ENCODE measurements at regions not wholly inside any gene's neighbourhood (a gene's known extent, or its start where the extent isn't known, plus 50 kb on each side); places are given as distances from the start of the nearest gene placed in this dataset.
"Not testable (repeated sequence)": the region's sequence is repeated elsewhere in the genome, so short reads cannot be mapped to it uniquely, and the experiment has no call there.

DNA sequence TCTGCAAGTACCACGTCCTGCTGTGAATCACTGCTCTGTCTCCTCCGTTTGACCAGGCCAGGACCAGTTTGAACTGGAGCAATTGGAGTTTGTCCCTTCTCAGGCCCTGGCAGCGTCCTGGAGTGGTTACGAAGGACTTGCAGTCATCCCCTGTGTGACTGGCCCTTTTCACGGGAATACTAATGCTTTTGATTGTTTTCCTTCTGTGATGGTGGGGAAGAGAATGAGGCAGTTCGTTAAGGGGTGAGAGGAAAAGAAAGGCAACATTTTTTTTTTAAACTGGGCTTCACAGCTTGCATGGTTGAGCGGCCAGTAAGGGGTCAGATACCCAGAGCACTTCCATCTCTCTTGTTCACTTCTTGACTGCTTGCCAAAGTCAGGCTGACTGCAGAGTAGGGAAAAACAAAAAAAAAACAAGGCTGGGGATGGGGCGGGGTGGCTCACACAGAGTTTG lies 153.5 kb upstream of the STK32A start:
- DNase-seq (ENCODE audit: low spot score), result peak; percentile 94

DNA sequence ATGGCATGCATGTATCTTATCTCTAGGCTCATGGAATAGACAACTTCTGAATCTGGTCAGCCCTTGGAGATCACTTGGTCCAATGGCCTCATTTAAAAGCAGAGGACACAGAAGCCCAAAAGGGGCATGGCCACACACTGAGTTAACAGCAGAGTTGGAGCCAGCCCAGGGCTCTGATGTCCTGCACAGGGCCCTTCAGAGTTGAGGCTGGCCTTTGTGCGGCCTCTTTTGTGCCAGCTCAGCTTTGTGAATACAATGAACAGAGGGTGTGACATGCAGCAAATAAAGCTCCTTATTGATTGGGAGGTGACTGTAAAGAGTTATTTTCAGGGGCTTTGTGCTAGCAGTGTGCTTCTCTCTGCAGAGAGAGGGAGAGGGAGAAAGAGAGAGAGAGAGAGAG lies 150.1 kb upstream of the STK32A start:
- DNase-seq (ENCODE audit: low spot score), result peak; percentile 94

DNA sequence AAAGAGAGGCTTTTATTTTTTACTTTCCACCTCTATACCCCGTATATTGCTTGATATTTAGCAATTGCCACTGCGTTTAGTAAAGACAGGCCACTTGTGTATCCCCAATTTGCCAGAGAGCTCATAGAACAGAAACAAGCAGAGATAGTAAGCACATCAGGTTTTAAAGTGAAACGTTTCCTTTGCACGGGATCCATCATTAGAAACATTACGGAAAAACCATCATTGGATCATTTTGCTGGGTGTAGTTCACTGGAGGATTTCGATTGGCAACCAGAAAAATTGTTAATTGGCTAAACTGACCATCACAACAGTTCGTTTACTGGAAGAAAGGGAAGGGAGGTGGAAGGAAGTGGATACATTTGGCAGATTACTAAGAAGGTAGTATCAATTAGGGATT lies 149.4 kb upstream of the STK32A start:
- no peak for DNase-seq (ENCODE audit: low spot score)

DNA sequence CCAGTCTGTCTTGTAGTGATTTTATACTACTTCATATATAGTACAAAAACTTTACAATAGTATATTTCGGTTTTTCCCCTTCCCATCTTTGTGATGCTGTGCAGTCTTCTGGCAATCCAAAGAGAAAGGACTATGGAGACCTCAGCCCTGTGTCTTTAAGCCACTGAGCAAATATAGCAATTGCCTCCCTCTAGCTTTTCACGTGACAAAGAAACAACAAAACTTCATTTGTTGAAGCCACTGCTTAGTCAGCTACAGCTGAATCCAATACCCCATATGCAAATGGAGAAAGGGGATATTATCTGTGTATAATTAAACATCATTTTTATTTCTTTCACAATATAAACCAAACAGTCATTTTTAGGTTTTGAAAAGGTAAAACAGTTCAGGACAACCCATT lies 142.8 kb upstream of the STK32A start:
- peak; percentile 79 for DNase-seq (ENCODE audit: low spot score)

DNA sequence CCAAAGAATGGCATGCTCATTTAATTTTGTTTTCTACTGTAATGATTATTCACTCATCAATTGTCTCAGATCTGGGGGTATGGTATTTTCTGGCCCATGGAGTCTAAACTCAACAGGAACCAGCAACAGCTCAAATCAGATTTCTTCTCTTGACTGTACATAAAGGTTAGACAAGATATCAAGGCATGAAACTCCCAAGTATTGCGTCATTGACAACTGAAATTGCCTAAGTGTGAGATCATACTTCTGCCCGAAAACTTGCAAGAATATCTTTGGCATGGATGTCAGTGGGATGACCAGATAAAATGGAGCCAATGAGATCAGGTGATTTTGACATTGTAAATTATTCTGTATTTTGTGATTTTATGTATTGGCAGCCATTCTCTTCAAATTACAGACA lies 141.7 kb upstream of the STK32A start:
- no peak for DNase-seq (ENCODE audit: low spot score)

DNA sequence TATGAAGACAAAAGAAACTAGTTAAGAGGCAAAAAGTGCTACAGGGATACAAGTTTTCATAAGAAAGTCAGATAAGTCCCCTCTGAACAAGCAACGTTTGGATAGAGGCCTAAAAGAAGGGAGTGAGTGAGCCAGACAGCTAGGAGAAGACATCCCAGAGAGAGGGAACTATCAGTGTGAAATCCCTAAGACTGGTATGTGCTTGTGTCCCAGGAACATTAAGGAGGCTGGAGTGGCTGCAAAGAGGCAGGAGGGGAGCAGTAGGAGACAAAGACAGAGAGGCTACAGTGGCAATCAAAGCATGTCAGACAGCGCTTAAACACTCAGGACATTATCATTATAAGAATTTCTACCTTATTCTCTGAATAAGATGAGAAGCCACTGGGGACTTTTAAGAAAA lies 139.1 kb upstream of the STK32A start:
- DNase-seq (ENCODE audit: low spot score), result no peak

DNA sequence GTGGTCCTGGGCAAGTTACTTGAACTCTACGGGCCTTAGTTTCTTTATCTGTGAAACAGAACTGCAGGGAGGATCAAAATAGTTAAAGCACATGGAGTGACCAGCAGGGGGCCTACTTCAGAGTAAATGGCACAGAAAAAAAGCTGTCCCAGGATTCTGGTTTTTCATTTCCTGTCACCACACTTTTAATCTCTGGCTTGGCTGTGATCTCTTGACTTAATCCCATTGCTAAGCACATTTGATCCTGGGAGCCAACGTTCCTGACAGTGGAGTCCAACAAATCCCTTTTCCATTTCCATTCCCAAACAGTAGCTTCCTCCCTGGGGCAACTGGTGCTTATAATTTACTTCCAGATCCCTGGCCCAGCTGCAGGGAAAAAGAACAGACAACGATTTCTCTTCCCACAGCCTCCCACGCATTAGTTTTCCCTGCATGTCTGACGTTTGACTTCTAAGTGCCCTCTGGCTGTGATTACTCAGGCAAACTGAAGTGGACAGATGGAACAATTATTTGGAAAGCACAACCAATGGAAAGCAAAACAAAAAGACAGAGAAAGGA lies 136.5 kb upstream of the STK32A start:
- no peak for DNase-seq (ENCODE audit: low spot score)

DNA sequence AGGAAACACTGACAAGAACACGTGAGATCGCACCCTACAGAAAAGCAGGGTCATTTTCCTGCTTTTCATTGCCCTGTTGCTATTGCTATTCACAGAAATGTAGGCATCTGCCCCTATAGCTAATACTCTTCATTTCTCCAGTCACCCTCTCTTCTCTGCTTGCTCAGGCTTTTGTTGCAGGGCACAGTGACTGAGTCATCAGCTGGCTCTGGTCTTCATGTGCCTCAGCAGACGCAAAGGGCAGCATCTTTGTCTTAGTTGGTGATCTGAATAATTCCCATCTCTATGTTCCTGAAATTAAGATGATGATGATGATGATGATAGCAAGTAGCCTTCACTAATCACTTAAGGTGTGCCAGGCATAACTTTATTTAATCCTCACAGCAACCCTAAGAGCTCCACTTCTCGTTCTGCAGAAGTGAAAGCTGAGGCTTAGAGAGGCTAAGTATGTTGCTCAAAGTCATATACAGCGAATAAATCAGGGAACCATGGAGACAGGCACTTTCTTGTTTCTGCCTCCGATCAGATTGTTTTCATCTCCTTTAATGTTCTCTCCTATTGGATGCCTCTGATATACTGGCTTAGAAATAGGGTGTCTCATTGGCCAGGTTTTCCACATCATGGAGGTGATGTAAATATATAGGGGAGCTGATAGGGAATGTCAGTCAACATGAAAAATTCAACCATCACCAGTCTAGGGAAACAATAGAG lies 133.0 kb upstream of the STK32A start:
- DNase-seq (ENCODE audit: low spot score), result no peak

DNA sequence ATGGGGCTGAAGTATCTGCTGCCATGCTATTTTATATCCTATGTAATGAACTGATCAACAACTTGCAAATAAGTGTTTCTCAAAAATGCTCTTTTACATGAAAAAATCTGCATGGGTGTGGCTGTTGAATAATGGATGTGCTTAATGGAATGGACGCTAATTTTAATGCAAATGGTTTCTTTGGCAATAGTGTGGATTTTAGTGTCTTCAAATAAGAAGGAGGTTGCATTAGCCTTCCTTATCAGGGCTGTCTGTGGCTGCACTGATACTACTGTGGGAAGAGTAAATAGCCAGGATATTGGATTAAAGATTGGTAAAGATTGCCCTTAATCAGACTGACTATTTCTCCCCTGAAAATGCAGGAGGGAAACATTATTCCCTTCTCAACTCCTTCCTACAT lies 121.9 kb upstream of the STK32A start:
- DNase-seq (ENCODE audit: low spot score), result no peak

DNA sequence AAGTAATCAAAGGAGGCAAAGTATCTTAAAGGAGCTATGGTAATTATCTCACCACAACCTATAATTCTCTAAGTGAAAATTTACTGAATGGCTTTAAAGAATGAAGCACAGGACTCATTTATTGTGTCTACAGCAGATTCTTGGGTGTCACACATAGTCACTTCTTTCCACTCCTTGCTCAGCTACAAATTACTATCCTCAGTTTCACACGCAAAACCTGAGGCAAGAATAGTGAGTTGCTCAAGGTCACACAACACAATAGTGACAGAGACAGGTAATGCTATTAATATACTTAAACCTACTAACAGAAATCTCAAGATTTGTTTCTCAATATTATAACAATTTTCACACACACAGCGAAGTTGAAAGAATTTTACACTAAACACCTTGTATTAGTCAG lies 120.9 kb upstream of the STK32A start:
- no peak for DNase-seq (ENCODE audit: low spot score)

DNA sequence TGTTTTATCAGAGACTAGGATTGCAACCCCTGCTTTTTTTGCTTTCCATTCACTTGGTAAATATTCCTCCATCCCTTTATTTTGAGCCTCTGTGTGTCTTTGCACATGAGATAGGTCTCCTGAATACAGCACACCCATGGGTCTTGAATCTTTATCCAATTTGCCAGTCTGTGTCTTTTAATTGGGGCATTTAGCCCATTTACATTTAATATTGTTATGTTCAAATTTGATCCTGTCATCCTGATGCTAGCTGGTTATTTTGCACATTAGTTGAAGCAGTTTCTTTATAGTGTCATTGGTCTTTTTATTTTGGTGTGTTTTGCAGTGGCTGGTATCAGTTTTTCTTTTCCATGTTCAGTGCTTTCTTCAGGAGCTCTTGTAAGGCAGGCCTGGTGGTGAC lies 95.1 kb upstream of the STK32A start:
- not testable (repeated sequence) for DNase-seq (ENCODE audit: low spot score)

DNA sequence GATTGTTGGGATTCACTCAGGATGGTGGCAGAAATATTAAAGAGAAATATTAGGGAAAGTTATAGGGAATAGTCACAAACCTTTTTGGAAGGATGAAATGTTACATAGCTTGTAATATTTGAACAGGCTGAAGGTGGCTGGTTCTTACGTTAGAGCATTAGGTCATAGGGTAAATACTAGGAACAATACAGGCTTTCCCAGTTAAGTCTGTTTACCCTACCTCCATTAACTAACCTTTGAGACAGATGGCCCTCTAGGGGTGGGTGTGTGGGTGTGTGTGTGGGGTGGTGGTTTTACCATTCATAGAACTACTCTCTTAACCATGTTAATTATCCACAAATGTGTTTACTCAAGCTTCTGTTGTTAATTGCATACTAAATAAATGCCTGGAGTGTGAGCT lies 94.3 kb upstream of the STK32A start:
- DNase-seq (ENCODE audit: low spot score), result no peak

DNA sequence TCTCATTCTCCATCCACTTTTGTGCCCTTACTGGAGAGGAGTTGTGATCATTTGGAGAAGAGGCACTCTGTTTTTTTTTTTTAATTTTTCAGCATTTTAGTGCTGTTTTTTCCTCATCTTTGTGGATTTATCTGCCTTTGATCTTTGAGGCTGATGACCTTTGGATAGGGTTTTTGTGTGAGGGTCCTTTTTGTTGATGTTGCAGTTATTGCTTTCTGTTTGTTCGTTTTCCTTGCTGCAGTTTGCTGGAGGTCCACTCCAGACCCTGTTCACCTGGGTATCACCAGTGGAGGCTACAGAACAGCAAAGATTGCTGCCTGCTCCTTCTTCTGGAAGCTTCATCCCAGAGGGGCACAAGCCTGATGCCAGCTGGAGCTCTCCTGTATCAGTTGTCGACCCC lies 93.2 kb upstream of the STK32A start:
- DNase-seq (ENCODE audit: low spot score), result not testable (repeated sequence)

DNA sequence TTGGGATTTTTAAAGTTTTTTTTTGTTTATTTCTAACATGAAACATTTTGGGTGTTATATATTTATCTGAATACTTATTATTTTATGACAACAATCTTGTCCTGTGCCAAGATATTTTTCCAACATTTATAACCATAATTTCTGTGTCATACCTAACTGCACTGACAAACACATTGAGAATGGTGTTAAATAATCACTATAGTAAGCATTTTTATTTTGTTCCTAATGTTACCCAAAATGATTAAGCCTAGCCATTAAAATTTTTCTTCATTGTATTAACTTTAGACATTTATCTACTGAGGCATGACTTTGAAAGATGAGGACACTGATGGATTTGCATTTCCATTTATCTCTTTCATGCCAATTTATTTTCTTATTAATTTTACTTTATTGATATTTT lies 91.6 kb upstream of the STK32A start:
- no peak for DNase-seq (ENCODE audit: low spot score)

DNA sequence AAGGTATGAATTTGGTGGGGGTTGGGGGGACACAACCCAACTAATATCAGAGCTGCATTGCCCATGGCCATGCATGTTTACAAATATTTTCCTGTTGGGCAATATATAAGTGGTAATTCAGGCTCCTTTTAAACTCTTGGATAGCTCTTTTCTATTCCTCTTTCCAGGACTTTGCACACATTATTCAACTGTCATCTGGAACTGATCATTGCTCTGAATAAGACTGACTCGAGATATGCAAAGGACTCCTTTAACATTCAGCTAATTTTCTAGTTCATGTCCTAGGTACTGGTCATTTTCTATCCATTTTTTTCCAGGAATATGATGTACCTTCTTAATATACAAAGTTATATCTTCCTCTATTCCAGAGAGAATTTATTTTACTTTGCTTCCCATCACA lies 89.5 kb upstream of the STK32A start:
- DNase-seq (ENCODE audit: low spot score), result no peak

DNA sequence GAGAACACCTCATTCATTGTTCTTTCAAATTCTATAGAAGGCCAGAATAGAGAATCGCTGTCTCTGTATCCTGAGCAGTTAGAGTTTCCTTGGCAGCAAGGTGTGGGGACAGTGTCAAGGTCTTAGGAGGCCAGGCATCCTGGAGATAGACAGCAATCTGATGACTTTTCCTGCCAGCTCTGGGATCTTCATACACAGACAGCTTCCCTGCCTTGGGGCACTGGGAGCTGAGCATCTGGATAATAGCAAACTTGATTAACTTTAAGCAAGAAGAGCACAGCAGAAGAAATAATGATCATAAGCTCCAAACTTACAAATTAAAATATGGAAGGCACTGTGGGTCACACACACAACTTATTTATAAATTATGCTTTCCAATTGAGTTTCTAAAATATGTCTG lies 86.1 kb upstream of the STK32A start:
- no peak for DNase-seq (ENCODE audit: low spot score)

DNA sequence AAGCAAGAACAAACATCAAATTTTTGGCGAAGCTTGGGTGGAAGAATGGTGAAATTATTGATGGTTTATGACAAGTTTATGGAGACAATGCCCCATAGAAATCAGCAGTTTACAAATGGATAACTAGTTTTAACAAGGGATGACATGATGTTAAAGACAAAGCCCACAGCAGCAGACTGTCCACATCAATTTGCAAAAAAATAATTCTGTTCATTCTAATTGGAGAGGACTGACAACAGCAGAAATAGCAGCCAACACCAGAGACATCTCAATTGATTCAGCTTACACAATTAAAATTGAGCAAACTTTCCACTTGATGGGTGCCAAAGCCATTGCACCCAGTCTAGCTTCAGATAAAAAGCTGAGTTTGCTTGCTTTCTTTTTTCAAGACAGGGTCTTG lies 82.7 kb upstream of the STK32A start:
- no peak for DNase-seq (ENCODE audit: low spot score)

DNA sequence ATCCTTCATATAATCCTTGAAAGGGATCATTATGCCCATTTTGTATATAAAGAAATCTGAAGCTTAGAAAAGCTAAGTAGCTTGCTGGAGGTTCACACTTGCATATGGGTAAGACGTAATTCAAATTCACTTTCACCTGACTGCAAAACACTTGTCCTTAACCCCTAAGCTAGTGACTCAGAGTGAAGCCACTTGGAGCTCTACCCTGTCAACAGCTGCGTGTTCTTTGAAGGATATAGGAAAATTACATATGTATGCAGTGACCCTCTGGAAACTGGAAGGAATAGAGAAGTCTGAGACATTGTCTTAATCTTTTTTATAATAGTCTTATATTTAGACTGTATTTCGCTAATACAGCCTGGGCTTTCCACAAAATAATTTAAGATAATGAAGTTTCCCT lies 80.0 kb upstream of the STK32A start:
- DNase-seq (ENCODE audit: low spot score), result no peak

DNA sequence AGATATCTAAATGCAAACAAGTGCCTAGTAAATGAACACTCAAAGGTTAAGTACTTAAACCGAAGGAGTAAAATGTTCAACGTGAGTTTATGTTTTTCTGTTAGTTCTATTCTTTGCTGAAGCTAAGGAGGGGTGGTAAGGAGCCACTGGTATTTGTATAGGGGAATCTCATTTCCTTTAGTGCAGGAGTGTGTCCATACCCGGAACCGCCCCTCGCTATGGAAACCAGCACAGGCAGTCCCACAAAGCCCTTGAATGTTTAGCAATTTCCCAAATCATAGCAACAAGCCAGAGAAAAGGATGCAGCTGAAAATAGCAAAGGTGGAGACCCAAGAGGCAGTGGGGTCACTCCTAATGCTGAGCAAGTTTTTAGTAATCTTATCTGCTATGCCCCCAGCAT lies 78.8 kb upstream of the STK32A start:
- DNase-seq (ENCODE audit: low spot score), result no peak

DNA sequence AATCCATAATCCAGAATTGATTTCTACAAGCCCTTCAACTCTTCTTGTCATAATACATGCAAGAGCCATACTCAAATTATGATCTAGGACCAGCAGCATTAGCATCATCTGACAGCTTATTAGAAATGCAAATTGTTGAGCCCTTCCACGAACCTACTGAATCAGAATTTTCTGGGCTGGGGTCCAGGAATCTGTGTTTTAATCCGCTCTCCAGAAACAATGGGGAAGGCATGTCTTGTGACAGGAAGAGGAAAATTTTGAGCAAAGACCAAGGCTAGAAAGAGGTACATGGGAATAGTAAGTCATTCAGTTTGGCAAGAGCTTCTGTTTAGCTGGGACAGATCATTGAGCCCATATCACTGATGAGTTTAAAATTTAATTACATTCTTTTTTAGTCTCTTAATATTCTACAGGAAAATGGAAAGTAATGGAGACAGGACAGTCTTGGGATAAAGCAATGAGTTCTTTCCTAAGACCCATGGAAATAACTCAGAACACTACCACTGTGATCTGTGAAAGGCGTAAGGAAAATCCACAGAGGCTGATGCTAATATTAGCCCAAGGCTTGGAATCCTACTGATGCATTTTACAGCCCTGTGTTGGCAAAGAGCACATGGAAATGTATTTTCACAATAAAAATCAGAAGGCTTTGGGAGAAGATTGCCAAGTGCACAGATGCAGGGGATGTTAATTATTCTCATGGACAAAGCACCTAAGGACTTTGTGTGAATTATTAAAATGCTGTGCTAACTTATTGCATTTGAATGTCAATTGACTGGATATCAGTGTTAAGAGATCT lies 73.7 kb upstream of the STK32A start:
- DNase-seq (ENCODE audit: low spot score), result peak; percentile 17

DNA sequence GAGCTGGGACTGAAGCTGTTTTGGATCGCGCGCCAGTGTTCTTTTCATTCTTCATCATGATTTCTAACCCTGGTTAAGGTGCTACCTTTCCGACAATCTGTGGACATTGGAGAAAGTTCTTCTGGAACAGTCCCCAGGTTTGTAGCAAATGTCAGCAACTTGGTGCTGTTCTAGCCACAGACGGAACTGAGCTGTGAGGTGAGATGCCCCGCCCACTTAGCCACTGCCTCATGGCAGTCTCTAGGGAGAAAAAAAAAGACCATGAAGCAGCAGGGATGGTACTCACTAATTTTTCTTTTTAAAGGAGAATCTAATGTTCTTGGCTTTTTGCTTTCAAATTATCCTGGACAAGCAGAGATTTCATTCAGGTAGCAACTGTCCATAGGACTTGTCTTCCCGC lies 72.1 kb upstream of the STK32A start:
- DNase-seq (ENCODE audit: low spot score), result no peak

DNA sequence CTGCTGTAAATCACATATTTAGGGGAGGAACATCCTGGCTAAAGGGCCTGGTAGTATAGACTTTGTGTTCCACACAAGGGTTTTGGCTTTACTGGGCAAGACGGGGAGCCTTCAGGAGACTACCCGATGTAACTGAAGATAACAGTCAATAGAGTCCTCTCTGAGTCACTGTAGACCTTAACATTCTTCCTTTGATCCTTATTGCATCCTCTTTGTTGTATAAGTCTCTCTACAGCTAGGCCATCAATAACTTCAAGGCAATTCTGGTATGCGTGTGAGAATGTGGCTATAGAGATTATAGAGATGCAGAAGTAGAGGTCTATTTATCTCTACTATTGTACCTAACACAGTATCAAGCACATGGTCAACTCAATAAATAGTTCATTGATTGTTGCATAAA lies 67.3 kb upstream of the STK32A start:
- DNase-seq (ENCODE audit: low spot score), result no peak

DNA sequence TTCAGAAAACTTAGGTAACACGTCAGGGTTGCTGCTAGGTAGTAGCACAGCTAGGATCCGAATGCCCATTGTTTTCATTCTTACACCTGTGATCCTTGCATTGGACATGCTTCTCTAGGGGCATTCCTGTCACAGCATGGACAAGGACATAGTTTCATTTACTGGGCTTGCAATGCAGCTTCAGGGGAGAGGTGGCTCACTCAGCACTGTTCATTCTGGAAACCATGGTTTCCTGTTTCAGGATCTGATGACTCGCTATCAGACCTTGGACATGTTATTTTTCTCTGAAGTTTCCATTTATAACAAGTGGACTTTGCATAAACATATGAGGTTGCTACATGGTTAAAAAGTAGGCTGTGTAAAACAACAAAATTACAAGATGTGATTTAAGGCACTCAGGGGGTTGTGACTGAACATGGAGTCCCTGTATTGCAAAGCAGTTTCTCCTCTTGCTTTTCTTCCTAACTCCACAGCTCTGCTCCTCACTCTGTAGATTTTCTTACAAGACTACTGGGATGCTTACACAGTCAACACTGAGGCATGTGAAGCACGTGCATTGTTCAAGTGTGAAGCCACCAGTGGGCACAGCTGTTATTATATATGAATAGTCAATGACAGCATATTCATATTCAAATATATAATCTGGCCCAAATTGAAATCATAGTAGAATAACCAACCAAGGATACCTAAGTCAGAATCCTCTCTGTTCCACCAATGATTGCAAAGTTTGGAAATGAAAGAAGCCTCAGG lies 66.1 kb upstream of the STK32A start:
- no peak for DNase-seq (ENCODE audit: low spot score)

Data from putamen (tissue), 1 donor.